WERI-Rb-1 (cell line): ENCODE measurements at regions not wholly inside any gene's neighbourhood (a gene's known extent, or its start where the extent isn't known, plus 50 kb on each side); places are given as distances from the start of the nearest gene placed in this dataset.

Experiments
- DNase-seq: peaks from one replicate; pipeline ENCODE4 v3.0.0-alpha.2; 2020
- H3K27ac ChIP-seq: fragments of 250-450 bp; sonication (Bioruptor Pico); 2 replicates; pipeline ENCODE4 v1.5.1; 2020; ENCODE audit warnings: mild to moderate bottlenecking, moderate library complexity
- H3K27me3 ChIP-seq: fragments of 250-450 bp; sonication (Bioruptor Pico); 2 replicates; pipeline ENCODE4 v1.5.1; 2021; ENCODE audit warnings: mild to moderate bottlenecking, low read depth, moderate library complexity; ENCODE audit not compliant: insufficient read depth, severe bottlenecking
- H3K36me3 ChIP-seq: fragments of 250-450 bp; sonication (Bioruptor Pico); 2 replicates; pipeline ENCODE4 v1.5.1; 2020; ENCODE audit warnings: mild to moderate bottlenecking, moderate library complexity
- H3K4me3 ChIP-seq: 2 replicates; pipeline ENCODE4 v1.5.1; 2011; ENCODE audit warnings: low read depth, mild to moderate bottlenecking, control low read depth, low read length
- H3K9me3 ChIP-seq: fragments of 250-450 bp; sonication (Bioruptor Pico); 2 replicates; pipeline ENCODE4 v1.5.1; 2021; ENCODE audit warnings: mild to moderate bottlenecking, moderate library complexity; ENCODE audit not compliant: severe bottlenecking
- CTCF ChIP-seq: IDR thresholded peaks from 2 replicates; pipeline ENCODE4 v1.5.1; 2011; ENCODE audit warnings: low read depth, mild to moderate bottlenecking, control low read depth, inconsistent platforms, low read length

- DNase-seq: no peak
- no peak overlapping the region for H3K27ac ChIP-seq
- H3K9me3 ChIP-seq: no peaks in the 10 kb centered on the region
- TF ChIP-seq CTCF: no peak
- H3K36me3 ChIP-seq: no peaks in the 10 kb centered on the region
- no peaks in the 10 kb centered on the region for H3K27me3 ChIP-seq
- no peak overlapping the region for H3K4me3 ChIP-seq
These were observed 80.8 kb upstream of the DYNLRB2 start for GRCh38 chr16:80459966-80460365.

GRCh38 chr16:80459331-80459777 lies 81.4 kb upstream of the DYNLRB2 start:
- Histone ChIP-seq H3K4me3 (no peak overlapping the region), H3K27me3 (no peaks in the 10 kb centered on the region), H3K36me3 (no peaks in the 10 kb centered on the region), H3K27ac (no peak overlapping the region), H3K9me3 (no peaks in the 10 kb centered on the region)
- DNase-seq: no peak
- TF ChIP-seq CTCF: no peak

- TF ChIP-seq CTCF: no peak
- Histone ChIP-seq H3K4me3 (no peak overlapping the region), H3K9me3 (no peaks in the 10 kb centered on the region), H3K27ac (no peak overlapping the region), H3K27me3 (no peaks in the 10 kb centered on the region), H3K36me3 (no peaks in the 10 kb centered on the region)
- DNase-seq: no peak
These were observed 82.9 kb upstream of the DYNLRB2 start for GRCh38 chr16:80457871-80458270.

GRCh38 chr16:80454802-80455201 lies 86.0 kb upstream of the DYNLRB2 start:
- TF ChIP-seq CTCF: no peak
- Histone ChIP-seq H3K9me3 (no peaks in the 10 kb centered on the region), H3K4me3 (no peak overlapping the region), H3K36me3 (no peaks in the 10 kb centered on the region), H3K27ac (no peak overlapping the region), H3K27me3 (no peaks in the 10 kb centered on the region)
- no peak for DNase-seq

GRCh38 chr16:80449392-80449791 lies 91.4 kb upstream of the DYNLRB2 start:
- Histone ChIP-seq H3K36me3 (no peaks in the 10 kb centered on the region), H3K9me3 (no peaks in the 10 kb centered on the region), H3K4me3 (no peak overlapping the region), H3K27me3 (no peaks in the 10 kb centered on the region), H3K27ac (no peak overlapping the region)
- DNase-seq: no peak
- no peak for TF ChIP-seq CTCF

- TF ChIP-seq CTCF: no peak
- no peak overlapping the region for H3K27ac ChIP-seq
- no peaks in the 10 kb centered on the region for H3K36me3 ChIP-seq
- H3K27me3 ChIP-seq: no peaks in the 10 kb centered on the region
- H3K9me3 ChIP-seq: no peaks in the 10 kb centered on the region
- DNase-seq: no peak
- H3K4me3 ChIP-seq: no peak overlapping the region
These were observed 93.6 kb upstream of the DYNLRB2 start for GRCh38 chr16:80447241-80447640.
